NCI-H128 (cell line): ENCODE measurements at regions not wholly inside any gene's neighbourhood (a gene's known extent, or its start where the extent isn't known, plus 50 kb on each side); places are given as distances from the start of the nearest gene placed in this dataset.
"Not testable (repeated sequence)": the region's sequence is repeated elsewhere in the genome, so short reads cannot be mapped to it uniquely, and the experiment has no call there.

Experiments used
- DNase-seq: peaks from one replicate; lab custom pipeline; 2025; ENCODE audit not compliant: unreplicated experiment; lab: John Stamatoyannopoulos, UW

DNA sequence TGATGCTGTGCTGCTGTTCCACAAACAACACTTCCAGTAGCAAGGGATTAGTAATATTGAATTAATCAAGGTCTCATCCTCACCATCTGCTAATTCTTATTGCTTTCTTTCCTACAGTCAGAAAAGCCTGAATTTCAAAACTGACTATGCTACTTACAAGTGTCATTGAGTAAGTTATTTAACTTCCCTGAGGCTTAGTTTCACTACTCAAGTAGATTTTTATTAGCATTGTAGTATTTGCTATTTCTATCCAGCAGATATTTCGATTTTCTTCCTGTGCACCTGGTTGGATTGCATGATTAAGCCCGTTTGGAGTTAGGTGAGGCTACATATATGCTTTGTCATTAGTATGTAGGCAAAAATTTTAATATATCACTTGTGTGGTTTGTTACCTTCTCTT, 591.5 kb downstream of the TRHDE start:
- DNase-seq = no peak

DNA sequence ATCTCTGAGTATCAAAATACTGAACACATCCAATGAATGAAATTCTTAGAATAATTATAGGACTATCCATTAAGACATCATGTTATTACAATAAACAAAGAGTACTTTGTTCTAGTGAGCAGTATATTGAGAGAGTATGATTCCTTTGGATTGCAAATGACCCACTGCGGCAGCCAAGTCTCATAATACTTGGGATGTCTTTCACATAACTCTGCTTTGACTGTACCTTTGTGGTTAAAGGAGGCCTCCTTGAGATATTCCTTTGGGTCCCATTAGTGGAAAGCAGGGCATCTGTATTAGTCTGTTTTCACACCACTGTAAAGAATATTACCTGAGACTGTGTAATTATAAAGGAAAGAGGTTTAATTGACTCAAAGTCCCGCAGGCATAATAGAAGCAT, 593.8 kb downstream of the TRHDE start:
- DNase-seq = no peak

DNA sequence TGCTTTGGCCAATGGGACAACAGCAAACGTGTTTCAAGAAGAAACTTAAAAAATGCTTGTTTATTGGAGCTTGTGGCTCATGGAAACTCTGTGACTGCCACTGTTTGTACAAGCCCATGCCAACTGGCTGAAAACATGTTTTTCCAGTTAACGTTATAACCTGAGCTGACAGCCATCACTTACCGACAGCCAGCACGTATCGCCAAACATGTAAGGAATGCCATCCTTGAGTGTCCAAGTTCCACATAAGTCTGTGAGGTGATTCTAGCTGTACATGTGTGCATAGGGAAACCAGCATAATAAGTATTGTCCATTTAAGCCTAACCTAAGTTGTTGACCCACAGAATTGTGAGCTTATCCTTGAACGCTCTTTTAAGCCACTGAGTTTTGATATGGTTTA, 596.9 kb downstream of the TRHDE start:
- no peak for DNase-seq

DNA sequence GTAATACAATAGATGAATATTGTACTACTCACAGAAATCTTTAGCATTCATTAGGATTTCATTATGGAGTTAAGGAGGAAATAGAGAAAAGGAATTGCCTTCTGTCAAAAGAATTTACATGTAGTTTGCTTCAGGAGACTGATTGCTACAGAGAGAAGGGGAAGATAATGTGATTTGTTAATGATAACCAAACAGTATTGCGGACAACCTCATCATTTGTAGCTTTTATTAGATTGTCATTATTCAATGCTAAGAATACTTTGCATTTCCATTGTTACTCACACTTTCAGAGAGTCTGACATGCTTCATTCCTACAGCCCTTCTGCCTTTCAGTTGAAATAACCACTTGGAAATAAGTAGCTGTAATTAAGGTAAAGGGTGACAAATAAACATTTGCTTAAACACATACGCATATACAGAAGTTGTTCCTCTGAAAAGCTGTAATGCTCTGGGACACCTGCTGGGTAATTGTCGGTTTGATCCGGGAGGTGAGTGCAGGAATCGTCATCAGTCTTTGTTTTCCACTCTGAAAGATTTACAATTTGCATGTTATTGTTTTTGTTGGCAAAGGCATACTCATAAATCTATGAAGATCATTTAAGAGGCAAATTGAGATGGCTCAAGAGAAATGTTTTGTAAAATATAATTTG, 600.2 kb downstream of the TRHDE start:
- DNase-seq = no peak

DNA sequence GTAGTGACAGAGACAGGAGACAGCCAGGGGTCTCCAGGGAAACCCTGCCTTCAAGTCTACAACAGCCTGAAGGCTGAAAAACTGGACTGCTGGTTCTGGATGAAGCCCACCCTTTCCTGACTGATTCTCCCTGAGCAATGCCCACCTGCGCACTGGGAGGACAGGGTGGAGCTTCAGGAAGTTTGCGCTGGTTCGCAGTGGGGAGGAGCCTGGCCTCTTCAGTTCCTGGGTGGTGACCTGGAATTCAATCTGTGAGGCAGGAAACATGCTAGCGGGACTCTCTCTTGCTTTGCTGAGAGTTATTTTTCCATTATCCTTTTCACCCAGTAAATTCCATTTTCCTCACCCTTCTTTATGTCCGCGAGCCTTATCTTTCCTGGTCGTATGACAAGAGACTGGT, 600.8 kb downstream of the TRHDE start:
- no peak for DNase-seq

DNA sequence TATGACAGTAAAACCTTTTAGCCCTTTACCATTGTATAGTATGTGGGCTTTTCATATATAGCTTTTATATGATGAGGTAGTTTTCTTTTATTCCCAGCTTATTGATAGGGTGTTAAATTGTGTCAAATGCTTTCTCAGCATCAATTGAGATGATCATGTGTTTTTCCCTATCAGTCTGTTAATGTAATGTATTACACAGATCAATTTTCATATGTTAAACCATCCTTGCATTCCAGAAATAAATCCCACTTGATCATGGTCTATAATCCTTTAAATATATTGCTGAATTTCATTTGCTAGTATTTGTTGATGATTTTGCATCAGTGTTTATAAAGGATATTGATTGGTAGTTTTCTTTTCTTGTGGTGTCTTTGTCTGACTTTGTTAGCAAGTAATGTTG, 603.9 kb downstream of the TRHDE start:
- DNase-seq = no peak

DNA sequence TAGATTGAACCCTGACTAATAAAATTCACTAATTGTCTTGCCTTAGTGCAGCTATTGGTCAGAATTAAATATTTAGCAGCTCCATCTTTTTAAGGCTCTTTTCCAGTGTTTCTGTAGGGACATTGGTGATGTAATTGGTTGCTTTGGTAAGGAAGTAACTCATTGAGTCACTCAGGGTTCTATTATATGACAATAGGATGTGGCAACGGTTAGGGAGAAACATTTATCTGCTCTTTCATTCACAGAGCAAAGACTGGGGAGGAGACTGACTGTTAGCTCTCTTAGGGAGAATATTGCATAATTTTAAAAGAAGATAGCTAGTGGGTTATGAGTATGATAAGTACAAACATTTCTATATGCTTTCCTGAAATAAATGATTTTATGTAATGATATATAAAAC, 616.5 kb downstream of the TRHDE start:
- no peak for DNase-seq

DNA sequence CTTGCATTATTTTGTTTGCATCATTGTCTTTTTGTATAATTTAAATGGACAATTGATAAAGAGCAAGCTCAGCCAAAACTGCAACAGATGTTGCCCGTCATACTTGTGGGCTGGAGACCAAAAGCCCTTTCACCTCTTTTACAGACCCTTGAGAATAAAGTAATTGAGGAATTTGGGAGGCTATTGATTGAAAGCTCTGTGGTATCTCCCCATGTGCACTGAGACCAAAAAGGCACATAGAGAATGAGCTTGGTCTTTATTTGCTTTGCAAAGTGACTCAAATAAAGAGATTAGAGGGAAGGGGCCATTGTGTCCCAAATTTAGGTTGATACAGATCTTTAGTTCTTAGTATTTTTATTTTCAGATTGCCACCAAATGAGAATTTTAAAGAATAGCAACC, 617.6 kb downstream of the TRHDE start:
- no peak for DNase-seq

DNA sequence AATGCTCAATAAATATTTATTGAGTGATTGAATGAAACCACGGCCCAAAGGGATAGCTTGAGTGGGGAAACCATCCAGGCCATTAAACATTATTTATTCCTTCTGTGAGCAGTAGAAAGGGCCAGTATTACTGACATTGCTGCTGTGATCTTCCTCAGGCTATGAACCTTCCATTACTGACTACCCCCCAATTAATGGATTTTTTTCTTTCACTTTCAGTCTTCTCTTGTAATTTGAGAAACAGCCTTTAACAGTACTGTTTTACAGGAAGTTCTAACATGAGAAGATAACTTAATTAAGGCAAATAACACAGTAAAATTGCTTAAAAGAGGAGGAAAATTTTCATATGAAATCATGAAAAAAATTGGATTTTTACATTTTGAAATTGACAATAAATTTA, 629.5 kb downstream of the TRHDE start:
- DNase-seq = no peak

DNA sequence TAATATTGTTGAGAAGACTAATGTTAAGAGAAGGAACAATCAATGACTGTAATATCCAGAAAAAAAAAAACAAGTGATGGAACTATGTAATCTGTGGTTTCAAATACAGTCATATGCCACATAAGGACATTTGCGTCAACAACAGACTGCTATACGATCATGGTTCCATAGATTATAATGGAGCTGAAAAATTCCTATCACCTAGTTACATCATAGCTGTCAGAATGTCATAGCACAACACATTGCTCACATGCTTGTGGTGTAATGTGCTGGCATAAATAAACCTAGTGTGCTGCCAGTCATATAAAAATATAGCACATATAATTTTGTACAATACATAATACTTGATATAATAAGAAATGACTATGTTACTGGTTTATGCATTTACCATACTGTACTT, 653.5 kb downstream of the TRHDE start:
- no peak for DNase-seq

DNA sequence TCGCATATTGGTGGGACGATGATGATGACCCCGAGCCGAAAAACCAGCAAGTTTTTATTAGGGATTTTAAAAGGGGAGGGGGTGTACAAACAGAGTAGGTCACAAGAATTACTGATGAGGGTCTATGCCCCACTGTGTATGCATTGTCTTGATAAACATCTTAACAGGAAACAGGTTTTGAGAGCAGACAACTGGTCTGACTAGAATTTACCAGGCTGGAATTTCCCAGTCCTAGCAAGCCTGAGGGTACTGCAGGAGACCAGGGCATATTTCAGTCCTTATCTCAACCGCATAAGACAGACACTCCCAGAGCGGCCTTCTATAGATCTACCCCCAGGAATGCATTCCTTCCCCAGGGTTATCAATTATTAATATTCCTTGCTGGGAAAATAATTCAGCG, 659.7 kb downstream of the TRHDE start:
- not testable (repeated sequence) for DNase-seq

DNA sequence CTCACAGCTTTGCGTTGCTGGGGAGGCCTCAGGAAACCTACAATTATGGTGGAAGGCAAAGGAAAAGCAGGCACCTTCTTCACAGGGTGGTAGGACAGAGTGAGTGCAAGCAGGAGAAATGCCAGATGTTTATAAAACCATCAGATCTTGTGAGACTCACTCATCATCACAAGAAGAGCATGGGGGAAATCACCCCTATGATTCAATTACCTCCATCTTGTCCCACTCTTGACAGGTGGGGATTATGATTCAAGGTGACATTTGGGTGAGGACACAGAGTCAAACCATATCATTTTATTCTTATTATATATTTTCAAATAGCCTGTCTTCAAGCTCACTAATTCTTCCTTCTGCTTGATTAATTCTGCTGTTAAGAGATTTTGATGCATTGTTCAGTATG, 665.3 kb downstream of the TRHDE start:
- no peak for DNase-seq

DNA sequence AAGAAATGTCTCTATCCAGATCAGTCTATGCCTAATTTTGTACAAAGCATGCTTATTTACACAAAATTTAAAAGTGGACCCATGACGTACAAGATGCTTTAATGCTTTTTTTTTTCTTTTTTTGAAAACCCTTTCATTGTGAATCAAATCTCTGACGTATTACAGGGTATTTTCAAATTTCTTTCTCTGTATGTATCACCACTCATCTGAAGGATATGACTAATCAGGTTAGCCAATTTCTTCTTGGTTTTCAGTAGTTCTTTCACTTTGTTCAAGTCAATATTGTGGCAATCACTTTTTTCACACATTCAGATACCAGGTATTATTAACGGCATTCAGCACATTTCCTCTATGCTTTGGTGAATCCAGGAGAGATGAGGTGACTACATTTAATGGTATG, 685.3 kb downstream of the TRHDE start:
- DNase-seq = no peak

DNA sequence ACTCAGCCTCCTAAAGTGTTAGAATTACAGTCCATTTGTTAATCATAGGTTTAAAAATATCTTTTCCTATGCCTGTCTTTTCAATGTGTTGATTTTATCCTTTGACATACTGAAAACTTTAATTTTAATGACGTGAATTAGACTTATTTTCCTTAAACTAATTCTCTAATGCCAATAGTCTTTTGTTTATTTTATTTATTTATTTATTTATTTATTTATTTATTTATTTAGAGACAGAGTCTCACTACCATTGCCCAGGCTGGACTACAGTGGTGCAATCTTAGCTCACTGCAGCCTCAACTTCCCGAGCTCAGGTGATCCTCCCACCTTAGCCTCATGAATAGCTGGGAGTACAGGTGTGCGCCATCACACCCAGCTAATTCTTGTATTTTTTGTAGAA, 694.5 kb downstream of the TRHDE start:
- DNase-seq = no peak

DNA sequence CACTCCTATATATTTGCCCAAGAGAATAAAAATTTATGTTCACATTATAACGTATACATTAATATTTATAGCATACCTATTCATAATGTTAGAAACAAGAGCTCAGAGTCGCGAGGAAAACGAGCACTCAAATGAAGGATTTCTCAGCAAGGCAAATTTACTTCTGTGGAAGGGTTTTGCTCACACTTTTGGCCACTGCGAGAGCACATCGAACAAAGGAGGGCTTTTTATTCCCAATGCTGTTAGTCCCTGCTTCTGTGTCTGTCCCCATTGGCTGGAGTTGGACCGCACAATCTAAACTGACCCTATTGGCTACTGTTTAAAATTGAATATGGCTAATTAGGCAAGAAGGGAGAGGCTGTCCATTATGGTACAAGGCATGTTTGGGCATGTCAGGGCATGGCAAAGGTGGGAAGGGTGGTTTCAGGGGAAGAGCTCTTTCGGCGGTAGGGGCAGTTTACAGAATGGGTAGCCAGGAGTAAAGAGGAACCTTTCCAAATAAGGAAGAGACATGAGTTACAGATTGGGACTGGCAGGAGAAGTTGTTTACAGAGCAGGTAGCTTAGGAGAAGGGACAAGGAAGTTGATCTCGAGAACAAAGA, 702.9 kb downstream of the TRHDE start:
- DNase-seq = no peak

DNA sequence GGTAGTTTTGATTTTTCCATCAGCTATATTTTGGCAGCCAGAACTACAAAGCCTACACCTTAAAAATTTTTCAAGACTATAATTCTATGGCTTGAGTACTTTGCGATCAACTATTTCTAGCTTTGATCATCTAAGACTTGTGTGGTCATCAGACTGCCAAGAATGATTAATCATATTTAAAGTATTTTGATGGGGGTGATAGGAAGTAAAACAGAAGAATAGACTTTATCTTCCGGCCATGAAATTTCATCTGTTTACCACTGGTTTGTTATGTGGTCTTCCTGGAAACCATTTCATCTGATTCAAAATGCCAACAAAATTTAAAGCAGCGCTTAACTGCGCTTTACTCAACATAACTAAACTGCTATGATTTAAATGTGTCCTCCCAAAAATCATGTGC, 706.8 kb downstream of the TRHDE start:
- DNase-seq = no peak

DNA sequence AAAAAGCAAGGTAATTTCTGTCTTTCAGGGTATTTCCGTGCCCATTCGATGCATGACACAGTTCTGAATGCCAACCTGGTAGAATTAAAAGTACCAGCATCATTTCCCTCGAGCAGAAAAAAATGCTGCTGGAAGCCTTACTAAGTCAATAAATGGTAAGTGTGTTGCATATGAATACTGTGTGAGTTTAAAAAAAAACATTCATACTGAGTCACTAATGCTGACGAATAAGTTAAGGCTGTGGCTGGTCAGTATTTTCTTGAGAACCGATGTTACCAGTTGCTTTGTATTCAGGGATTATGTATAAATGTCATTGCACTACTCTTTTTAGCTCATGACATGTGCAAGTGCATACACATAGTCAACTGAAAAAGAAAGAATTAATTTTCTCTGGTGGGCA, 710.2 kb downstream of the TRHDE start:
- DNase-seq = no peak

DNA sequence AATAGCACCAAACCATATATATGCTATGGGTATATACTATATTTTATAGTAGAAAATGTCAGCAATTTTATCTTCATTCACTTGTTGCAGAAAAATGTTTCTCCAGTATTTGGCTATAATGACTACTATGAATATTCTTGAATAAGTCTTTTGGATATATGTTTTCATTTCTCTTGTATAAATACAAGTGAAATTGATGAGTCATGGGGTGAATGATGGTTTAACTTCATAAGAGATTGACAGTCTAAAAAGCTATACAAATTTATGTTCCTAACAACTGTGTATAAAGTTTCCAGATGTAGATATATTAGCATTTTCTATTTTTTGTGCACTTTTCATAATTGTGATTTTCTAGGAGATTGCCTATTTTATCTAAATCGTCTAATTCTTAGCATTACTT, 714.8 kb downstream of the TRHDE start:
- DNase-seq = no peak

DNA sequence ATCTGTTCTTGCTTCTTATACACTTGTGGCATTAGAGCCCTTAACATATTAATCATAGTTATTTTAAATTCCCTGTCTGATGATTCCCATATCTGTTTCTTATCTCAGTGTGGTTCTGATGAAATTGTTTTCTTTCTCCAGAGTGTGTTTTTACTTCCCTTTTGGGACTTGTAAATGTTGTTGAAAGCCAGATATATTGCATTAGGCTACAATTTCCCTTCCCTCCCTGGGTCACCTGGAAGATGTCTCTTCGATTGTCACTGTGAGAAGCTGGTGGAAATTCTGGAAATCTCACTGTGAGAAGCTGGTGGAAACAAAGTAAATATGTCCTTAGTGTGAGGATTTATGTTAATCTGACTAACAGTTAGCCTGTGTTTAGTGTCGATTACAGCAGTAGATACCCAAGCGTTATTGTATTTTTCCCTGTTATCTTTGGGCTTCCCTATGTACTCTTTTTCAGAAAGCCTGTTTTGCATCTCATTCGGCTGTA, 717.3 kb downstream of the TRHDE start:
- DNase-seq = no peak

DNA sequence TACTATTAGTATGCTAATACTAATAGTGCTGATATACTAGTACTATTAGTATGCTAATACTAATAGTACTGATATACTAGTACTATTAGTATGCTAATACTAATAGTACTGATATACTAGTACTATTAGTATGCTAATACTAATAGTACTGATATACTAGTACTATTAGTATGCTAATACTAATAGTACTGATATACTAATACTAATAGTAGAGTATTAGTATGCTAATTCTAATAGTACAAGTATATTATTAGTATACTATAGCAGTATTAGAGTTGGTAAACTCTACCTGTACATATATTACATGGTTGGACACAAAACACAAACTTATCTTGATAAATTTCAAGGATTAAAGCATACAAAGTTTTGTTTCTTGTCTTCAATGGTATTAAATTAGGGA, 722.9 kb downstream of the TRHDE start:
- not testable (repeated sequence) for DNase-seq

DNA sequence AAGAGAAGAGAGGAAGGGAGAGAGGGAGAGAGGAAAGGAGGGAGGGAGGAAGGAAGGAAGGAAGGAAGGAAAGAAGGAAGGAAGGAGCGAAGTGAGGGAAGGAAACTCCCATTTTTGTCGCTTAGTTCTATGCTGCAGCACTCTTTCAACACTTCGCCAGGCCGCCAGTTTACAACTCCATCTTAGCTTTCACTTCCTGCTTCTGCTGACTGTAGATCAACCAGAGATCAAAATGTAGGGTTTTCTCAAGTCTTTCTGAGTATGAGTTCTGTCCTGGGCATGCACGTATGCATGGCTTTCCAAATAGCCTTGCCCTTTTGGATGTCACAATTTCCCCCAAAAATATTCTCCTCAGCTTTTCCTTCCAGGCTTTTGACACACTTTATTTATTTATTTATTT, 723.4 kb downstream of the TRHDE start:
- DNase-seq = no peak

DNA sequence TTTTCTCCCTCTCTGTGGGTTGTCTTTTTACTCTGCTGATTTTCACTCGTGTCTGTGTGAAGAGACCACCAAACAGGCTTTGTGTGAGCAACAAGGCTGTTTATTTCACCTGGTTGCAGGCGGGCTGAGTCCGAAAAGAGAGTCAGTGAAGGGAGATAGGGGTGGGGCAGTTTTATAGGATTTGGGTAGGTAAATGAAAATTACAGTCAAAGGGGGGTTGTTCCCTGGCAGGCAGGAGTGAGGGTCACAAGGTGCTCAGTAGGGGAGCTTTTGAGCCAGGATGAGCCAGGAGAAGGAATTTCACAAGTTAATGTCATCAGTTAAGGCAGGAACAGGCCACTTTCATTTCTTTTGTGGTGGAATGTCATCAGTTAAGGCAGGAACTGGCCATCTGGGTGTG, 729.6 kb downstream of the TRHDE start:
- DNase-seq = not testable (repeated sequence)

DNA sequence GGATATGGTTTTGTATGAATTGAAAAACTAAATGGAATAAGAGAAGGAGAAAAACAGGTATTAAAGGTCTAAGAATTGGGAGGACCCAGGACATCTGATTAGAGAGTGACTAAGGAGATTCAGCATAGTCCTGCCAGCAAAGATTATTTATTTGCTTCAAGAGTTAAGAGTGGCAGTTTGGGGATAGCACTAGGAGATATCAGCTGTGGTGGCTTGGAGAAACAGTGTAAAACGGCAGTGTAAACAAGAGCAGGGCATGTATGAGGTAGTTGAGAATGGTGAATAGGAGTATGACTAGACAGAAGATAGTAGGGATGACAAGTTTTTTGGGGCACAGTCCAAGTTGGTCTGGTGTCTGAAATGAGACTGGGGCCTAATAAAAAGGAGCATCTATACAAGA, 730.3 kb downstream of the TRHDE start:
- not testable (repeated sequence) for DNase-seq
